HEK293 (cell line): ENCODE measurements at regions not wholly inside any gene's neighbourhood (a gene's known extent, or its start where the extent isn't known, plus 50 kb on each side); places are given as distances from the start of the nearest gene placed in this dataset.

Experiments used
- CTCF ChIA-PET: fragments of 350-600 bp; formaldehyde crosslinking; extraction: SDS; loops from one replicate; lab custom pipeline; 2021; ENCODE audit warnings: antibody characterized with exemption; lab: Yijun Ruan, JAX
- POLR2A ChIA-PET: fragments of 300-600 bp; formaldehyde crosslinking; extraction: SDS; loops from one replicate; lab custom pipeline; 2020; ENCODE audit warnings: antibody characterized with exemption, inconsistent platforms; lab: Yijun Ruan, JAX
- H3K27ac ChIP-seq: fragments of 200-500 bp; sonication (Bioruptor generic); 2 replicates; pipeline ENCODE4 v1.5.1; 2014; ENCODE audit warnings: low read depth, low read length, control low read depth, inconsistent platforms; ENCODE audit errors: extremely low read depth
- H3K36me3 ChIP-seq, 2 experiments: fragments of 200-500 bp in 1 of 2; sonication (Bioruptor generic) in 1 of 2; 1 replicate in 1 of 2; 2 replicates in 1 of 2; pipeline ENCODE4 v1.5.1; 2014 to 2017; ENCODE audit warnings: inconsistent platforms in 2 of 2, low read length in 2 of 2; ENCODE audit not compliant: control insufficient read depth in 2 of 2, insufficient read depth in 1 of 2
- H3K4me1 ChIP-seq: fragments of 200-500 bp; sonication (Bioruptor generic); 2 replicates; pipeline ENCODE4 v1.5.1; 2014; ENCODE audit warnings: mild to moderate bottlenecking, low read length, inconsistent platforms; ENCODE audit not compliant: control insufficient read depth, insufficient read depth
- H3K4me3 ChIP-seq: 2 replicates; pipeline ENCODE4 v1.5.1; 2011; ENCODE audit warnings: low read depth, mild to moderate bottlenecking, control low read depth, low read length, moderate library complexity
- H3K9me3 ChIP-seq: fragments of 200-500 bp; sonication (Bioruptor generic); 2 replicates; pipeline ENCODE4 v1.5.1; 2014; ENCODE audit warnings: low read depth, low read length, inconsistent platforms; ENCODE audit not compliant: control insufficient read depth, insufficient read depth
- GFI1B ChIP-seq: fragments of 450-650 bp; formaldehyde crosslinking; IDR thresholded peaks from 2 replicates; pipeline ENCODE4 v1.5.1; 2016; ENCODE audit warnings: missing biosample characterization, missing genetic modification characterization
- GLI2 ChIP-seq: fragments of 450-650 bp; formaldehyde crosslinking; IDR thresholded peaks from 2 replicates; pipeline ENCODE4; 2017; ENCODE audit warnings: missing biosample characterization, missing genetic modification characterization, low read depth, borderline replicate concordance
- HOXC10 ChIP-seq: sonication (generic); formaldehyde crosslinking; IDR thresholded peaks from 2 replicates; pipeline ENCODE4 v1.8.1; 2023; ENCODE audit warnings: mild to moderate bottlenecking, missing genetic modification reagents
- KLF10 ChIP-seq: fragments of 450-650 bp; IDR thresholded peaks from 2 replicates; pipeline ENCODE4 v1.5.1; 2018; ENCODE audit warnings: missing biosample characterization, mild to moderate bottlenecking, missing genetic modification characterization
- MZF1 ChIP-seq: fragments of 450-650 bp; formaldehyde crosslinking; IDR thresholded peaks from 2 replicates; pipeline ENCODE4 v1.5.1; 2017; ENCODE audit warnings: missing biosample characterization, missing genetic modification characterization, borderline replicate concordance
- SETDB1 ChIP-seq: IDR thresholded peaks from one replicate; pipeline ENCODE4 v1.6.1; 2017; ENCODE audit warnings: mild to moderate bottlenecking, low read length, moderate library complexity, mixed read lengths; ENCODE audit not compliant: insufficient read length
- ZNF140 ChIP-seq: fragments of 450-650 bp; formaldehyde crosslinking; IDR thresholded peaks from 2 replicates; pipeline ENCODE4 v1.5.1; 2016; ENCODE audit warnings: missing biosample characterization, missing genetic modification characterization
- ZNF221 ChIP-seq: fragments of 450-650 bp; formaldehyde crosslinking; IDR thresholded peaks from 2 replicates; pipeline ENCODE4 v1.5.1; 2017; ENCODE audit warnings: missing biosample characterization, missing genetic modification characterization, borderline replicate concordance
- ZNF223 ChIP-seq: fragments of 450-650 bp; formaldehyde crosslinking; IDR thresholded peaks from 2 replicates; pipeline ENCODE4 v1.5.1; 2016; ENCODE audit warnings: missing biosample characterization, missing genetic modification characterization
- ZNF311 ChIP-seq: fragments of 450-650 bp; formaldehyde crosslinking; IDR thresholded peaks from 2 replicates; pipeline ENCODE4 v1.5.1; 2017; ENCODE audit warnings: missing biosample characterization, missing genetic modification characterization, borderline replicate concordance
- ZNF324 ChIP-seq: fragments of 450-650 bp; formaldehyde crosslinking; IDR thresholded peaks from 2 replicates; pipeline ENCODE4 v1.5.1; 2016; ENCODE audit warnings: missing biosample characterization, missing genetic modification characterization
- ZNF341 ChIP-seq: fragments of 450-650 bp; formaldehyde crosslinking; IDR thresholded peaks from 2 replicates; pipeline ENCODE4; 2016; ENCODE audit warnings: low read depth, missing biosample characterization, missing genetic modification characterization
- ZNF530 ChIP-seq: fragments of 450-650 bp; formaldehyde crosslinking; IDR thresholded peaks from 2 replicates; pipeline ENCODE4 v1.5.1; 2016; ENCODE audit warnings: low read depth, missing biosample characterization, missing genetic modification characterization
- ZNF629 ChIP-seq: fragments of 450-650 bp; formaldehyde crosslinking; IDR thresholded peaks from 2 replicates; pipeline ENCODE4 v1.5.1; 2017; ENCODE audit warnings: missing biosample characterization, missing genetic modification characterization
- ZNF677 ChIP-seq: fragments of 450-650 bp; IDR thresholded peaks from 2 replicates; pipeline ENCODE4 v1.5.0; 2018; ENCODE audit warnings: missing biosample characterization, mild to moderate bottlenecking, missing genetic modification characterization, moderate library complexity
- ZNF830 ChIP-seq: fragments of 450-650 bp; IDR thresholded peaks from 2 replicates; pipeline ENCODE4 v1.5.0; 2018; ENCODE audit warnings: missing biosample characterization, missing genetic modification characterization, low read depth, mild to moderate bottlenecking, moderate library complexity
- TF ChIP-seq, protein P1 (sequence below): fragments of 450-650 bp; formaldehyde crosslinking; IDR thresholded peaks from 2 replicates; pipeline ENCODE4 v1.5.1; 2016; ENCODE audit warnings: missing biosample characterization, missing genetic modification characterization
- TF ChIP-seq, protein P2 (sequence below): fragments of 450-650 bp; formaldehyde crosslinking; IDR thresholded peaks from 2 replicates; pipeline ENCODE4 v1.5.1; 2016; ENCODE audit warnings: missing biosample characterization, missing genetic modification characterization
- TF ChIP-seq, protein P3 (sequence below): fragments of 450-650 bp; formaldehyde crosslinking; IDR thresholded peaks from 2 replicates; pipeline ENCODE4 v1.5.1; 2016; ENCODE audit warnings: missing biosample characterization, missing genetic modification characterization, low read depth
- TF ChIP-seq, protein P4 (sequence below): IDR thresholded peaks from 2 replicates; pipeline ENCODE4 v1.6.1; 2011; ENCODE audit warnings: mild to moderate bottlenecking, low read depth, low read length, borderline replicate concordance

DNA sequence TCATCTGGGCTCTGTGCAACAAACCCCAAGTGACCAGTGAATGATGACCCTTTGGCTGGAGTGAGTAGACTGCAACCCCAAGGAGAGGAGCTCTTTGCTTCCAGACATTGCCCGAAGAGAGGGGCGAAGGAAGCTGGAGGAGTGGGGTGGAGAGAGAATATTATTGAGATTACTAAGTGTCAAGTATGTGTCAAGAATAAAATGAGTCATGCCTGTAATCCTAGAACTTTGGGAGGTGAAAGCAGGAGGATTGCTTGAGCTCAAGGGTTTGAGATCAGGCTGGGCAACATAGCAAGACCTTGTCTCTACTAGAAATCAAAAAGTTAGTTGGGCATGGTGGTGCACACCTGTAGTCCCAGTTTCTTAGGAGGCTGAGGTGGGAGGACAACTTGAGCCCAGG, 142.0 kb upstream of the CCL2 start:
- Histone ChIP-seq H3K9me3 (no peaks in the 10 kb centered on the region), H3K4me1 (no peaks in the 10 kb centered on the region), H3K27ac (no peak overlapping the region), H3K4me3 (no peak overlapping the region), H3K36me3 (no peaks in the 10 kb centered on the region)
- ChIA-PET CTCF (interaction anchor here (0.7 to 1.1 kb wide), 4 partner anchors 9 to 309 kb away, joined by 4 to 6 read pairs (median 4); no protein-coding TSS in a partner anchor), POLR2A (no interaction called here)
- TF ChIP-seq, protein P1, sequence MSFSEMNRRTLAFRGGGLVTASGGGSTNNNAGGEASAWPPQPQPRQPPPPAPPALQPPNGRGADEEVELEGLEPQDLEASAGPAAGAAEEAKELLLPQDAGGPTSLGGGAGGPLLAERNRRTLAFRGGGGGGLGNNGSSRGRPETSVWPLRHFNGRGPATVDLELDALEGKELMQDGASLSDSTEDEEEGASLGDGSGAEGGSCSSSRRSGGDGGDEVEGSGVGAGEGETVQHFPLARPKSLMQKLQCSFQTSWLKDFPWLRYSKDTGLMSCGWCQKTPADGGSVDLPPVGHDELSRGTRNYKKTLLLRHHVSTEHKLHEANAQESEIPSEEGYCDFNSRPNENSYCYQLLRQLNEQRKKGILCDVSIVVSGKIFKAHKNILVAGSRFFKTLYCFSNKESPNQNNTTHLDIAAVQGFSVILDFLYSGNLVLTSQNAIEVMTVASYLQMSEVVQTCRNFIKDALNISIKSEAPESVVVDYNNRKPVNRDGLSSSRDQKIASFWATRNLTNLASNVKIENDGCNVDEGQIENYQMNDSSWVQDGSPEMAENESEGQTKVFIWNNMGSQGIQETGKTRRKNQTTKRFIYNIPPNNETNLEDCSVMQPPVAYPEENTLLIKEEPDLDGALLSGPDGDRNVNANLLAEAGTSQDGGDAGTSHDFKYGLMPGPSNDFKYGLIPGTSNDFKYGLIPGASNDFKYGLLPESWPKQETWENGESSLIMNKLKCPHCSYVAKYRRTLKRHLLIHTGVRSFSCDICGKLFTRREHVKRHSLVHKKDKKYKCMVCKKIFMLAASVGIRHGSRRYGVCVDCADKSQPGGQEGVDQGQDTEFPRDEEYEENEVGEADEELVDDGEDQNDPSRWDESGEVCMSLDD (tag by site-specific recombination), result no peak

DNA sequence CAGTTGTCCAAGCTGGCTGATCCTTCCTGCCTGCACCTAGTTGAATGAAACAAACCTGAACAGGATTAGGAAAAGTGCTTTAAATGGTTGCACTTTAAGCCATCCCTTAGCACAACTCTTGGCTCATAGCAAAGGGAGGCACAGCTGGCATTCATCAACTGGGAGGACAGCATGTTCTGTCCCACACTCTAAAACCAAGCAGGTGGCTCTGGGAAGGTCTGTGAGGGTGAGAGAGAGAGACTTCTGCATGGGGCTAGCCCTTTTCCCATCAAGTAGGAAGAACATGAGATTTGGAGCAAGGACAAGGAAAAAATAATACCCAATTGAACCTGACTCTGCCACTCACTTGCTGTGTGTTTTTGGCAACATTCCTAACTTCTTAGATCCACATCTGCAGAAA, 140.9 kb upstream of the CCL2 start:
- no peaks in the 10 kb centered on the region for H3K9me3 ChIP-seq
- POLR2A ChIA-PET, result no interaction called here
- TF ChIP-seq HOXC10 (CRISPR knock-in tag), result no peak
- no peak for TF ChIP-seq SETDB1
- no peak for TF ChIP-seq ZNF311 (tag by site-specific recombination)
- TF ChIP-seq KLF10, result no peak
- no peak for TF ChIP-seq ZNF223
- no peak for TF ChIP-seq MZF1
- no peak for TF ChIP-seq ZNF324 (tag by site-specific recombination)
- no peak for TF ChIP-seq ZNF140 (tag by site-specific recombination)
- no peak for TF ChIP-seq ZNF677
- TF ChIP-seq, all 188 proteins: peak for 0
- Histone ChIP-seq H3K36me3 (no peaks in the 10 kb centered on the region), H3K4me1 (no peaks in the 10 kb centered on the region), H3K27ac (no peak overlapping the region), H3K4me3 (no peak overlapping the region)
- CTCF ChIA-PET, result interaction anchor here (0.6 to 0.8 kb wide), 3 partner anchors 12 to 342 kb away, joined by 3 to 4 read pairs (median 4); no protein-coding TSS in a partner anchor

DNA sequence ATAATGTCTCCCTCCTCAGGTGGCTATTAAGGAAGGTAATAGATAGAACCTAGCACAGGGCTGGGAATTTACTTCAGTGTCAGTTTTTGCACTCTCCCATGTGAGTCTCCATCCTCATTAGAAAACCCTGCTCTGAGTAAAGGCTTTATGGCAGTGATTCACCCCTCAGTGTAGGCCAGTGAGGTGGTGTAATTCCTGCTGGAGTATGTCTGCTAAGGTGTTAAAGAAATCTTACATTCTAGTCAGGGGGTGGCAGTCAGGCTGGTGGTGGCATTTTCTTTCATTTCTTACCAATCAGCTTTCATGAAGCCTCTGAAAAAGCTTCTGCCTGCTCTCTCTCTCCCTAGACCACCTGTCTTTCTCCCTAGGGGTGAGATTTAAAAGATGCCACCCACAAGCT, 138.8 kb upstream of the CCL2 start:
- ChIA-PET POLR2A (no interaction called here), CTCF (no interaction called here)
- no peaks in the 10 kb centered on the region for H3K36me3 ChIP-seq
- H3K4me3 ChIP-seq, result no peak overlapping the region
- no peaks in the 10 kb centered on the region for H3K9me3 ChIP-seq
- H3K27ac ChIP-seq, result no peak overlapping the region
- no peaks in the 10 kb centered on the region for H3K4me1 ChIP-seq
- TF ChIP-seq ZNF530 (tag by site-specific recombination) (no peak), ZNF140 (tag by site-specific recombination) (no peak), ZNF830 (tag by site-specific recombination) (no peak), GLI2 (no peak), ZNF629 (no peak), ZNF341 (tag by site-specific recombination) (no peak), KLF10 (no peak), ZNF221 (tag by site-specific recombination) (no peak), GFI1B (tag by site-specific recombination) (no peak)
- TF ChIP-seq, protein P2, sequence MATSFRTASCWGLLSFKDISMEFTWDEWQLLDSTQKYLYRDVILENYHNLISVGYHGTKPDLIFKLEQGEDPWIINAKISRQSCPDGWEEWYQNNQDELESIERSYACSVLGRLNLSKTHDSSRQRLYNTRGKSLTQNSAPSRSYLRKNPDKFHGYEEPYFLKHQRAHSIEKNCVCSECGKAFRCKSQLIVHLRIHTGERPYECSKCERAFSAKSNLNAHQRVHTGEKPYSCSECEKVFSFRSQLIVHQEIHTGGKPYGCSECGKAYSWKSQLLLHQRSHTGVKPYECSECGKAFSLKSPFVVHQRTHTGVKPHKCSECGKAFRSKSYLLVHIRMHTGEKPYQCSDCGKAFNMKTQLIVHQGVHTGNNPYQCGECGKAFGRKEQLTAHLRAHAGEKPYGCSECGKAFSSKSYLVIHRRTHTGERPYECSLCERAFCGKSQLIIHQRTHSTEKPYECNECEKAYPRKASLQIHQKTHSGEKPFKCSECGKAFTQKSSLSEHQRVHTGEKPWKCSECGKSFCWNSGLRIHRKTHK (tag by site-specific recombination), result no peak
- TF ChIP-seq, protein P3, sequence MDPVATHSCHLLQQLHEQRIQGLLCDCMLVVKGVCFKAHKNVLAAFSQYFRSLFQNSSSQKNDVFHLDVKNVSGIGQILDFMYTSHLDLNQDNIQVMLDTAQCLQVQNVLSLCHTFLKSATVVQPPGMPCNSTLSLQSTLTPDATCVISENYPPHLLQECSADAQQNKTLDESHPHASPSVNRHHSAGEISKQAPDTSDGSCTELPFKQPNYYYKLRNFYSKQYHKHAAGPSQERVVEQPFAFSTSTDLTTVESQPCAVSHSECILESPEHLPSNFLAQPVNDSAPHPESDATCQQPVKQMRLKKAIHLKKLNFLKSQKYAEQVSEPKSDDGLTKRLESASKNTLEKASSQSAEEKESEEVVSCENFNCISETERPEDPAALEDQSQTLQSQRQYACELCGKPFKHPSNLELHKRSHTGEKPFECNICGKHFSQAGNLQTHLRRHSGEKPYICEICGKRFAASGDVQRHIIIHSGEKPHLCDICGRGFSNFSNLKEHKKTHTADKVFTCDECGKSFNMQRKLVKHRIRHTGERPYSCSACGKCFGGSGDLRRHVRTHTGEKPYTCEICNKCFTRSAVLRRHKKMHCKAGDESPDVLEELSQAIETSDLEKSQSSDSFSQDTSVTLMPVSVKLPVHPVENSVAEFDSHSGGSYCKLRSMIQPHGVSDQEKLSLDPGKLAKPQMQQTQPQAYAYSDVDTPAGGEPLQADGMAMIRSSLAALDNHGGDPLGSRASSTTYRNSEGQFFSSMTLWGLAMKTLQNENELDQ (tag by site-specific recombination), result no peak
- TF ChIP-seq, protein P4, sequence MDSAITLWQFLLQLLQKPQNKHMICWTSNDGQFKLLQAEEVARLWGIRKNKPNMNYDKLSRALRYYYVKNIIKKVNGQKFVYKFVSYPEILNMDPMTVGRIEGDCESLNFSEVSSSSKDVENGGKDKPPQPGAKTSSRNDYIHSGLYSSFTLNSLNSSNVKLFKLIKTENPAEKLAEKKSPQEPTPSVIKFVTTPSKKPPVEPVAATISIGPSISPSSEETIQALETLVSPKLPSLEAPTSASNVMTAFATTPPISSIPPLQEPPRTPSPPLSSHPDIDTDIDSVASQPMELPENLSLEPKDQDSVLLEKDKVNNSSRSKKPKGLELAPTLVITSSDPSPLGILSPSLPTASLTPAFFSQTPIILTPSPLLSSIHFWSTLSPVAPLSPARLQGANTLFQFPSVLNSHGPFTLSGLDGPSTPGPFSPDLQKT, result no peak
